Smooth muscle cell (in vitro differentiated cells): ENCODE measurements at regions not wholly inside any gene's neighbourhood (a gene's known extent, or its start where the extent isn't known, plus 50 kb on each side); places are given as distances from the start of the nearest gene placed in this dataset.

ENCODE experiments used
- DNase-seq: peaks from one replicate; lab custom pipeline; 2025; ENCODE audit not compliant: unreplicated experiment; lab: John Stamatoyannopoulos, UW
- H2AFZ ChIP-seq: fragments of 200-600 bp; sonication (generic); 2 replicates; pipeline ENCODE4 v1.6.0; 2016; ENCODE audit warnings: antibody characterized with exemption, low read depth, mild to moderate bottlenecking
- H3F3A ChIP-seq: fragments of 200-600 bp; sonication (generic); 2 replicates; pipeline ENCODE4 v1.6.0; 2017; ENCODE audit warnings: antibody characterized with exemption, low read depth
- H3K27ac ChIP-seq: fragments of 200-600 bp; sonication (generic); 2 replicates; pipeline ENCODE4 v1.5.1; 2016; ENCODE audit warnings: low read depth, mild to moderate bottlenecking
- H3K27me3 ChIP-seq: fragments of 200-600 bp; sonication (generic); 2 replicates; pipeline ENCODE4 v1.6.1; 2016; ENCODE audit warnings: low read depth, mild to moderate bottlenecking
- H3K36me3 ChIP-seq: fragments of 200-600 bp; sonication (generic); 2 replicates; pipeline ENCODE4 v1.5.1; 2016; ENCODE audit warnings: low read depth
- H3K4me1 ChIP-seq: fragments of 200-600 bp; sonication (generic); 2 replicates; pipeline ENCODE4 v1.5.1; 2016; ENCODE audit warnings: low read depth
- H3K4me2 ChIP-seq: fragments of 200-600 bp; sonication (generic); 2 replicates; pipeline ENCODE4 v1.6.0; 2016; ENCODE audit warnings: mild to moderate bottlenecking
- H3K4me3 ChIP-seq: fragments of 200-600 bp; sonication (generic); 2 replicates; pipeline ENCODE4 v1.5.1; 2016; ENCODE audit warnings: mild to moderate bottlenecking
- H3K79me2 ChIP-seq: fragments of 200-600 bp; sonication (generic); 2 replicates; pipeline ENCODE4 v1.6.0; 2016; ENCODE audit warnings: low read depth, mild to moderate bottlenecking
- H3K9ac ChIP-seq: fragments of 200-600 bp; sonication (generic); 2 replicates; pipeline ENCODE4 v1.6.0; 2016; ENCODE audit warnings: low read depth
- H3K9me3 ChIP-seq: fragments of 200-600 bp; sonication (generic); replicated peaks from 2 replicates; pipeline ENCODE4 v1.5.1; 2016; ENCODE audit warnings: low read depth
- H4K20me1 ChIP-seq: fragments of 200-600 bp; sonication (generic); 2 replicates; pipeline ENCODE4 v1.6.0; 2016; ENCODE audit warnings: low read depth
- CTCF ChIP-seq: fragments of 200-600 bp; sonication (generic); IDR thresholded peaks from 2 replicates; pipeline ENCODE4 v1.5.1; 2017; ENCODE audit warnings: borderline replicate concordance, mild to moderate bottlenecking, antibody characterized with exemption; ENCODE audit not compliant: insufficient read depth, poor library complexity, severe bottlenecking
- WGBS: methylation state at CpG from one replicate; pipeline ENCODE4 v1.1.7; 2016; ENCODE audit warnings: low lambda C conversion rate; 5-methylcytosine and 5-hydroxymethylcytosine counted together

GRCh38 chr2:228348516-228349064, 167.1 kb upstream of the SPHKAP start:
- H3K27ac ChIP-seq, result no peak overlapping the region
- no peak for DNase-seq
- TF ChIP-seq CTCF, result no peak
- peaks cover 5% of the 10 kb centered on the region for H3K4me1 ChIP-seq
- no peak overlapping the region for H3K9ac ChIP-seq
- H3F3A ChIP-seq, result no peaks in the 10 kb centered on the region
- H3K4me3 ChIP-seq, result no peak overlapping the region
- no peaks in the 10 kb centered on the region for H4K20me1 ChIP-seq
- H3K9me3 ChIP-seq, result no peaks in the 10 kb centered on the region
- no peak overlapping the region for H3K4me2 ChIP-seq
- no peaks in the 10 kb centered on the region for H3K36me3 ChIP-seq
- H2AFZ ChIP-seq, result no peak overlapping the region
- H3K27me3 ChIP-seq, result no peaks in the 10 kb centered on the region
- no peaks in the 10 kb centered on the region for H3K79me2 ChIP-seq

- Histone ChIP-seq H2AFZ (no peak overlapping the region), H3K9me3 (no peaks in the 10 kb centered on the region), H3K36me3 (no peaks in the 10 kb centered on the region), H3F3A (no peaks in the 10 kb centered on the region), H3K4me3 (no peak overlapping the region), H3K79me2 (no peaks in the 10 kb centered on the region), H3K4me1 (no peaks in the 10 kb centered on the region), H3K4me2 (no peak overlapping the region), H3K27me3 (no peaks in the 10 kb centered on the region), H4K20me1 (no peaks in the 10 kb centered on the region), H3K9ac (no peak overlapping the region), H3K27ac (no peak overlapping the region)
- no peak for DNase-seq
- no peak for TF ChIP-seq CTCF
- WGBS, result 80% methylated on average over 2 of the region's 2 CpGs
Measured at GRCh38 chr2:228344531-228344930, 163.0 kb upstream of the SPHKAP start.

GRCh38 chr2:228339525-228339924, 158.0 kb upstream of the SPHKAP start:
- Histone ChIP-seq H3K9ac (no peak overlapping the region), H3K4me3 (no peak overlapping the region), H3K4me1 (no peaks in the 10 kb centered on the region), H3K27ac (no peak overlapping the region), H3K9me3 (no peaks in the 10 kb centered on the region), H3K4me2 (no peak overlapping the region), H3K36me3 (no peaks in the 10 kb centered on the region), H3F3A (no peaks in the 10 kb centered on the region), H2AFZ (no peak overlapping the region), H3K27me3 (no peaks in the 10 kb centered on the region), H3K79me2 (no peaks in the 10 kb centered on the region), H4K20me1 (no peaks in the 10 kb centered on the region)
- no peak for DNase-seq
- no peak for TF ChIP-seq CTCF

GRCh38 chr2:228334180-228334579, 152.7 kb upstream of the SPHKAP start:
- TF ChIP-seq CTCF, result no peak
- no peaks in the 10 kb centered on the region for H3F3A ChIP-seq

More at GRCh38 chr2:228334180-228334579, 152.7 kb upstream of the SPHKAP start:
- Histone ChIP-seq H3K4me2 (no peak overlapping the region), H2AFZ (no peak overlapping the region), H3K9me3 (no peaks in the 10 kb centered on the region), H4K20me1 (no peaks in the 10 kb centered on the region), H3K79me2 (no peaks in the 10 kb centered on the region), H3K4me3 (no peak overlapping the region), H3K4me1 (no peaks in the 10 kb centered on the region), H3K27ac (no peak overlapping the region), H3K9ac (no peak overlapping the region), H3K36me3 (no peaks in the 10 kb centered on the region), H3K27me3 (no peaks in the 10 kb centered on the region)
- WGBS, result 81% methylated on average over 2 of the region's 2 CpGs
- no peak for DNase-seq
